ENCODE measurements at regions not wholly inside any gene's neighbourhood (a gene's known extent, or its start where the extent isn't known, plus 50 kb on each side); places are given as distances from the start of the nearest gene placed in this dataset.
A peak's percentile ranks its signal among the peaks of the same experiment; 100 is the strongest.

DNA sequence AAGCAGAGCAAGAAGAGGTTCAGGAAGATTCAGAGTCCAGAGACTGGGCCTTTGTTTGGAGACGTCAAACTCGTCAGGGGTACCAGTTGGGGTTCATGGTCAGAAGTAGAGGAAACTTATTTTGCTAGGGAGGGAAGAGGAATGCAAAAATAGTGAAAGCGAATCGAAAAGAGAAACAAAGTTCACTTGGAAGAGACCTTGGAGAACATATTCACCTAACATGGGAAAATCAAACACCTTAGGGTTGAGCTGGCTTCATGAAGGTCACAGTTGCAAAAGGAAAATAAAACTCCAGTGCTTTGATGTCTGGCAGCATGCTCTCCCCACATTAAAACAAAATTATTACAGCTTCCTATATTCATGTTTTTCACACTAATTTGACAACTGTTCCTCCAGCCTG, 440.4 kb downstream of the EPM2A start:
- Histone ChIP-seq H4K5ac (ENCODE audit: insufficient read length, low read depth, low read length) (no peak overlapping the region), H4K91ac (ENCODE audit: insufficient read length, low read depth, low read length) (no peak overlapping the region), H4K8ac (replicated peaks; ENCODE audit: insufficient read length, low read depth, low read length) (no peak overlapping the region), H2BK12ac (ENCODE audit: insufficient read length, low read depth, low read length) (no peak overlapping the region), H3K23me2 (ENCODE audit: insufficient read length, low read depth, low read length, poor library complexity, severe bottlenecking) (no peaks in the 10 kb centered on the region), H2AK5ac (ENCODE audit: insufficient read length, low read length) (no peak overlapping the region), H2BK5ac (ENCODE audit: insufficient read length, low read length) (no peak overlapping the region), H3K14ac (ENCODE audit: insufficient read depth, low read length) (no peak overlapping the region), H2BK15ac (ENCODE audit: low read depth, low read length) (no peak overlapping the region), H3K9me3 (ENCODE audit: control insufficient read depth, low read depth, low read length) (no peaks in the 10 kb centered on the region), H3T11ph (ENCODE audit: low read length) (no peak overlapping the region), H3K79me2 (ENCODE audit: insufficient read depth, low read length) (no peaks in the 10 kb centered on the region), H3K79me1 (ENCODE audit: insufficient read depth, low read depth, low read length, poor library complexity, severe bottlenecking) (no peaks in the 10 kb centered on the region), H3K23ac (ENCODE audit: insufficient read length, low read depth, low read length) (no peak overlapping the region), H3K18ac (ENCODE audit: insufficient read length, low read depth, low read length) (no peak overlapping the region), H4K20me1 (ENCODE audit: control insufficient read depth, insufficient read depth, insufficient read length) (no peaks in the 10 kb centered on the region), H3K4me1 (ENCODE audit: insufficient read depth, low read length) (no peaks in the 10 kb centered on the region), H3K27ac (ENCODE audit: insufficient read length, low read depth, low read length) (no peak overlapping the region), H3K4ac (ENCODE audit: low read depth, low read length) (no peak overlapping the region), H2BK20ac (ENCODE audit: low read depth, low read length, poor library complexity, severe bottlenecking) (no peak overlapping the region), H3K9ac (ENCODE audit: extremely low read depth, insufficient read length, low read length) (no peak overlapping the region), H2BK120ac (ENCODE audit: low read depth, low read length, poor library complexity, severe bottlenecking) (no peak overlapping the region), H2AFZ (ENCODE audit: low read length) (no peak overlapping the region), H3K27me3 (ENCODE audit: insufficient read depth, low read length) (no peaks in the 10 kb centered on the region), H3K56ac (ENCODE audit: insufficient read length, low read depth, low read length) (no peak overlapping the region), H3K4me2 (ENCODE audit: insufficient read depth, insufficient read length, low read length) (no peak overlapping the region)
- Mint-ChIP-seq H3K4me1 (peaks cover 8% of the 10 kb centered on the region in 2 experiments), H3K27ac (peak overlapping the region in 1 of 3 experiments; percentile 46; a peak in 1 of 7 replicates), H3K4me3 (no peak overlapping the region), H3K36me3 (ENCODE audit: insufficient read depth in 1 of 3, low read depth in 3 of 3) (no peaks in the 10 kb centered on the region), H3K27me3 (ENCODE audit: low read depth) (no peaks in the 10 kb centered on the region), H3K9me3 (peaks cover 0 to 2% of the 10 kb centered on the region in 2 experiments; a peak in 1 of 5 replicates)
- TF ChIP-seq, protein P1, sequence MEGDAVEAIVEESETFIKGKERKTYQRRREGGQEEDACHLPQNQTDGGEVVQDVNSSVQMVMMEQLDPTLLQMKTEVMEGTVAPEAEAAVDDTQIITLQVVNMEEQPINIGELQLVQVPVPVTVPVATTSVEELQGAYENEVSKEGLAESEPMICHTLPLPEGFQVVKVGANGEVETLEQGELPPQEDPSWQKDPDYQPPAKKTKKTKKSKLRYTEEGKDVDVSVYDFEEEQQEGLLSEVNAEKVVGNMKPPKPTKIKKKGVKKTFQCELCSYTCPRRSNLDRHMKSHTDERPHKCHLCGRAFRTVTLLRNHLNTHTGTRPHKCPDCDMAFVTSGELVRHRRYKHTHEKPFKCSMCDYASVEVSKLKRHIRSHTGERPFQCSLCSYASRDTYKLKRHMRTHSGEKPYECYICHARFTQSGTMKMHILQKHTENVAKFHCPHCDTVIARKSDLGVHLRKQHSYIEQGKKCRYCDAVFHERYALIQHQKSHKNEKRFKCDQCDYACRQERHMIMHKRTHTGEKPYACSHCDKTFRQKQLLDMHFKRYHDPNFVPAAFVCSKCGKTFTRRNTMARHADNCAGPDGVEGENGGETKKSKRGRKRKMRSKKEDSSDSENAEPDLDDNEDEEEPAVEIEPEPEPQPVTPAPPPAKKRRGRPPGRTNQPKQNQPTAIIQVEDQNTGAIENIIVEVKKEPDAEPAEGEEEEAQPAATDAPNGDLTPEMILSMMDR (conservative IDR thresholded peaks at IDR 0.05), result no peak
- no CpG with 5 or more reads among the region's 4 CpGs for WGBS (ENCODE audit: extremely low coverage, insufficient read length, low lambda C conversion rate)
- DNase-seq, result no peak

Measured in H9 (cell line).